Mucosa of descending colon (tissue), 3 donors: ENCODE measurements at regions not wholly inside any gene's neighbourhood (a gene's known extent, or its start where the extent isn't known, plus 50 kb on each side); places are given as distances from the start of the nearest gene placed in this dataset.

Experiments used
- ATAC-seq: fragments of 200-7000 bp; cut with Tn5 transposase; one replicate; pipeline ENCODE4 v1.9.1; 2020; ENCODE audit warnings: mild to moderate bottlenecking, moderate library complexity
- DNase-seq, 3 donors: peaks; one replicate each; pipeline ENCODE4 v3.0.0-alpha.2; 2020
- H3K36me3 ChIP-seq: fragments of 200-600 bp; one replicate; pipeline ENCODE4 v1.8.0; 2021; ENCODE audit warnings: low read depth, mild to moderate bottlenecking
- H3K4me1 ChIP-seq: fragments of 200-600 bp; one replicate; pipeline ENCODE4 v1.8.0; 2021; ENCODE audit warnings: low read depth, mild to moderate bottlenecking
- H3K4me3 ChIP-seq: fragments of 200-600 bp; one replicate; pipeline ENCODE4 v1.8.0; 2021; ENCODE audit warnings: mild to moderate bottlenecking
- H3K9me3 ChIP-seq: fragments of 200-600 bp; one replicate; pipeline ENCODE4 v1.8.0; 2021; ENCODE audit warnings: mild to moderate bottlenecking
- intact Hi-C, 2 donors: fragments of 100-400 bp; cut with DNase I in 1 of 2; cut with micrococcal nuclease in 1 of 2; formaldehyde crosslinking; loops; one replicate each; pipeline versions ENCODE4 v1.11.0 to v1.11.1; 2022; cut with DNase I, micrococcal nuclease
- TF ChIP-seq, protein P1 (sequence below): fragments of 200-600 bp; IDR thresholded peaks from one replicate; pipeline ENCODE4 v1.8.0; 2022; ENCODE audit warnings: antibody characterized with exemption, mild to moderate bottlenecking
- donor health status: DM: no; HTN: no; CAD: no; lungs with moderate emphysema.
- donor health status: DM: no; HTN: no; CAD: no.
- donor health status: DM: no; HTN: yes; CAD: no.

DNA sequence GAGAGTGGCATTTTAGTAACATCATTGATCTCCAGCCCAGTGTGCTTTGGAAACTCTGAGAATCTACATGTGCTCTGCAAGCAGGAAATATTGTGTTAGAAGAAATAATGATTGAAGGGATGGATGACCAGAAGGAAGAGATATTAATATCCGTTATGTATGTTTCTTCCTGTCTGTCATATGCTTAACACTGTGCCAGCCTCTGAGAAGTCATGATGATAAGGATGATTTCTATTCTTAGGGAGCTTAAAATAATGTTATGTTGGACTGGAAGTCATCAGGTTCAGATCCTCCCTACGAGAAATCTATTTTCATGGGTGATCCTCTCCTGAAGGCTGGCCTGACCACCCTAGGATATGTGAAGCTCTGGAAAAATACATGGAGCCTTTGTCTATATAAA, 192.4 kb upstream of the GORAB start:
- TF ChIP-seq, protein P1, sequence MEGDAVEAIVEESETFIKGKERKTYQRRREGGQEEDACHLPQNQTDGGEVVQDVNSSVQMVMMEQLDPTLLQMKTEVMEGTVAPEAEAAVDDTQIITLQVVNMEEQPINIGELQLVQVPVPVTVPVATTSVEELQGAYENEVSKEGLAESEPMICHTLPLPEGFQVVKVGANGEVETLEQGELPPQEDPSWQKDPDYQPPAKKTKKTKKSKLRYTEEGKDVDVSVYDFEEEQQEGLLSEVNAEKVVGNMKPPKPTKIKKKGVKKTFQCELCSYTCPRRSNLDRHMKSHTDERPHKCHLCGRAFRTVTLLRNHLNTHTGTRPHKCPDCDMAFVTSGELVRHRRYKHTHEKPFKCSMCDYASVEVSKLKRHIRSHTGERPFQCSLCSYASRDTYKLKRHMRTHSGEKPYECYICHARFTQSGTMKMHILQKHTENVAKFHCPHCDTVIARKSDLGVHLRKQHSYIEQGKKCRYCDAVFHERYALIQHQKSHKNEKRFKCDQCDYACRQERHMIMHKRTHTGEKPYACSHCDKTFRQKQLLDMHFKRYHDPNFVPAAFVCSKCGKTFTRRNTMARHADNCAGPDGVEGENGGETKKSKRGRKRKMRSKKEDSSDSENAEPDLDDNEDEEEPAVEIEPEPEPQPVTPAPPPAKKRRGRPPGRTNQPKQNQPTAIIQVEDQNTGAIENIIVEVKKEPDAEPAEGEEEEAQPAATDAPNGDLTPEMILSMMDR: no peak
- ATAC-seq (no peak), DNase-seq (no peak)
- no peak overlapping the region for H3K4me3 ChIP-seq
- no peaks in the 10 kb centered on the region for H3K4me1 ChIP-seq
- no peaks in the 10 kb centered on the region for H3K9me3 ChIP-seq
- H3K36me3 ChIP-seq: no peaks in the 10 kb centered on the region
- intact Hi-C loops: no loop called here

GRCh38 chr1:170340308-170340707, 191.7 kb upstream of the GORAB start:
- intact Hi-C loops: no loop called here
- H3K9me3 ChIP-seq: no peaks in the 10 kb centered on the region
- H3K4me1 ChIP-seq: no peaks in the 10 kb centered on the region
- H3K4me3 ChIP-seq: no peak overlapping the region
- TF ChIP-seq, protein P1: no peak
- ATAC-seq (no peak), DNase-seq (no peak)
- H3K36me3 ChIP-seq: no peaks in the 10 kb centered on the region

DNA sequence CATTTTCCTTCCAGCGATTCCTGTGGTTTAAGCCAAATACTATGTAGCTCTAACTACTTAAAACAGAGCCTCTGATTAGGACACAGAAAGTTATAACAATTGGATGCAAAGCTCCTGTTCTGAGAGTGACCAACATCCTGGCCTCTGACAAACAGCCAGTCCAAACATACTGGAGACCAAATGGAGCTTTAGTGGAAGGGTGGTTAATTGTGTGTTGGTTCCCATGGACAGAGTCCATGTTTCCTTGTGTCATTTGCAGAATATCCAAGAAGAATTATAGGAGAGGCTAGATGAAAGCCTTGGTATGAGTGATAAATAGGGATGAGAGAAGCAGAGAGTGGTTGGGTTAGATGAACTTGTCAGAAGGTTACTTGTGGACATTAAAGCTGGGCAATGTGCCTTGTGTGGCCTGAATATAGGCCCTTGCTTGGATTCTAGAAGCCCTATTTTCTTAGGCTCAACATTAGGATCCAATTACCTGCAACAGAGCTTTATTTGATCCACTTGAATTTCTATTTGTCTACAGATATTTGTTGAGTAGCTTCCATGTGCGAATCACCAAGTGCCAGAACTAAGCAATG, 180.5 kb upstream of the GORAB start:
- TF ChIP-seq, protein P1: no peak
- intact Hi-C loops: no loop called here
- Histone ChIP-seq H3K4me3 (no peak overlapping the region), H3K36me3 (no peaks in the 10 kb centered on the region), H3K9me3 (no peaks in the 10 kb centered on the region), H3K4me1 (no peaks in the 10 kb centered on the region)
- DNase-seq (no peak), ATAC-seq (no peak)

DNA sequence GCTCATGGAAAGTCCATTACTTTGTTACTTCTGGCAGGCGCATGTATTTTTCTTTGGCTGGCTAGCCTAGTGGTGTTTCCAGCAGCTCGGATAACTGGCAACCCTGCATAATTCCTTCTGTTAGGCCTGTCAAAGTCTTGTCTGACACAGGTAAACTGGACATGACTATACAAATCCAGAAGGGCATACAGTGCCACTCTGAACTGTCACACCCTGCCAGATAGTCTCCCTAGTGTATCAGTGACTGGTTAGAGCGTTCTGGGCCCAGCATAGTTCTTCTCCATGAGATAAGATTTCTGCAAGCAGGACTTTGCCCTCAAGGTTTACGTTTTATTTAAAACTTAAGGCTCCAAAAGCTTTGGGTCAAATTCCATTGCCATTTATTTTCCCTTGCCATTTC, 177.7 kb upstream of the GORAB start:
- DNase-seq: peak in 1 of 3 donors; percentile 9
- intact Hi-C loops: no loop called here
- H3K4me1 ChIP-seq: no peaks in the 10 kb centered on the region
- H3K36me3 ChIP-seq: no peaks in the 10 kb centered on the region
- H3K4me3 ChIP-seq: no peak overlapping the region
- TF ChIP-seq, protein P1: no peak
- peak; percentile 23 for ATAC-seq
- no peaks in the 10 kb centered on the region for H3K9me3 ChIP-seq

GRCh38 chr1:170354690-170355089, 177.3 kb upstream of the GORAB start:
- intact Hi-C loops: no loop called here
- DNase-seq (no peak), ATAC-seq (no peak)
- H3K4me3 ChIP-seq: no peak overlapping the region
- no peaks in the 10 kb centered on the region for H3K36me3 ChIP-seq
- no peaks in the 10 kb centered on the region for H3K9me3 ChIP-seq
- TF ChIP-seq, protein P1: no peak
- H3K4me1 ChIP-seq: no peaks in the 10 kb centered on the region

DNA sequence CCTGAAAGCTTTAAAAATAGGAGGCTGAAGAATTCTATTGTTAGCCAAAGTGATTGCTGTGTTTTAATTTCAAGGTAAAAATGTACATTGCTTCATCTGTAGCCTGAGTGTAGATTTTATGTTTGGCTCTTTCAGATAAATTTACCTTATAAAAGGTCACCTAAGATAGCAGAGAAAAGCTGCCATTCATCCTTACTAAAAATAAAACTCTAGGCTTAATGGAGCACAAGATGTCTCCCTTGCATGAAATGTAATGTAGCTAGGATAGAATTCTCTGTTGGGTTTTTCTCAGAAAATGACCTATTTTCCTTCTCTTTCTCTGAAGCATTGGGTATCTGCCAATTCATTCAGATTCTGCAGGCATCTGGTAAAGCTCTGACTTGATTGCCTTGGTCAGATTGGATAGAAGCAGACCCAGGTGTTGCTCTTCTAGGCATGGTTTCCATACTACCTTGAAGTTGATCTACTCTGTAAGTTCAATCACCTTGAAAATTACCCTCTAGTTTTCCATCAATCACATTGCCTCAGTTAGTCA, 176.6 kb upstream of the GORAB start:
- no peak for ATAC-seq
- DNase-seq: no peak

More for the DNA sequence above, 176.6 kb upstream of the GORAB start:
- Histone ChIP-seq H3K36me3 (no peaks in the 10 kb centered on the region), H3K4me1 (no peaks in the 10 kb centered on the region), H3K4me3 (no peak overlapping the region), H3K9me3 (no peaks in the 10 kb centered on the region)
- intact Hi-C loops: no loop called here
- TF ChIP-seq, protein P1: no peak
